K562 (cell line): ENCODE measurements at regions not wholly inside any gene's neighbourhood (a gene's known extent, or its start where the extent isn't known, plus 50 kb on each side); places are given as distances from the start of the nearest gene placed in this dataset.

ENCODE experiments used
- HMG20A ChIP-seq: fragments of 450-650 bp; formaldehyde crosslinking; conservative IDR thresholded peaks from 2 replicates; pipeline ENCODE4 v1.4.0; 2020; ENCODE audit warnings: mild to moderate bottlenecking, mixed read lengths
- KLF1 ChIP-seq: fragments of 450-650 bp; IDR thresholded peaks from 2 replicates; pipeline ENCODE4 v1.6.1; 2016; ENCODE audit warnings: missing genetic modification characterization, missing compliant biosample characterization
- NR2F6 ChIP-seq: fragments of 450-650 bp; formaldehyde crosslinking; IDR thresholded peaks from 2 replicates; pipeline ENCODE4 v1.4.0; 2020; ENCODE audit warnings: mild to moderate bottlenecking
- PHTF2 ChIP-seq: fragments of 250-450 bp; sonication (Bioruptor Pico); IDR thresholded peaks from 2 replicates; pipeline ENCODE4 v1.5.0; 2021; ENCODE audit warnings: mild to moderate bottlenecking
- PRMT5 ChIP-seq: sonication (generic); formaldehyde crosslinking; IDR thresholded peaks from 2 replicates; pipeline ENCODE4 v1.5.0; 2020; ENCODE audit warnings: missing genetic modification reagents
- SNRNP70 ChIP-seq: fragments of 200-400 bp; formaldehyde crosslinking; optimal IDR thresholded peaks from 2 replicates; pipeline ENCODE3; 2017; ENCODE audit warnings: low read depth, low read length
- SRSF7 ChIP-seq: fragments of 200-400 bp; formaldehyde crosslinking; optimal IDR thresholded peaks from 2 replicates; pipeline ENCODE3; 2017; ENCODE audit warnings: mild to moderate bottlenecking, low read depth, low read length
- ZNF347 ChIP-seq: fragments of 450-650 bp; formaldehyde crosslinking; IDR thresholded peaks from 2 replicates; pipeline ENCODE4 v1.4.0; 2020; ENCODE audit warnings: low read depth, mild to moderate bottlenecking, moderate library complexity
- TF ChIP-seq, protein P1 (sequence below), 2 experiments: fragments of 450-650 bp; formaldehyde crosslinking in 1 of 2; IDR thresholded peaks; 2 replicates each; pipeline versions ENCODE4 v1.4.0 to v1.6.1; 2014 to 2020; ENCODE audit warnings: mild to moderate bottlenecking in 2 of 2, borderline replicate concordance in 1 of 2, low read depth in 1 of 2
- TF ChIP-seq, protein P2 (sequence below), 2 experiments: fragments of 200-800 bp in 1 of 2; sonication (Bioruptor generic) in 1 of 2; sonication (generic) in 1 of 2; formaldehyde crosslinking in 1 of 2; IDR thresholded peaks in 1 of 2; conservative IDR thresholded peaks in 1 of 2; 2 replicates each; pipeline versions ENCODE4 v1.5.0 to v1.6.1; 2016 to 2020; ENCODE audit warnings: missing compliant biosample characterization in 1 of 2, missing genetic modification characterization in 1 of 2, missing genetic modification reagents in 1 of 2
- TF ChIP-seq, protein P3 (sequence below): conservative IDR thresholded peaks from 2 replicates; pipeline ENCODE4 v1.6.1; 2011; ENCODE audit warnings: low read depth, mild to moderate bottlenecking, low read length; ENCODE audit not compliant: control insufficient read depth
- TF ChIP-seq, protein P4 (sequence below): fragments of 450-650 bp; IDR thresholded peaks from 2 replicates; pipeline ENCODE4 v1.6.1; 2016; ENCODE audit warnings: antibody characterized with exemption

DNA sequence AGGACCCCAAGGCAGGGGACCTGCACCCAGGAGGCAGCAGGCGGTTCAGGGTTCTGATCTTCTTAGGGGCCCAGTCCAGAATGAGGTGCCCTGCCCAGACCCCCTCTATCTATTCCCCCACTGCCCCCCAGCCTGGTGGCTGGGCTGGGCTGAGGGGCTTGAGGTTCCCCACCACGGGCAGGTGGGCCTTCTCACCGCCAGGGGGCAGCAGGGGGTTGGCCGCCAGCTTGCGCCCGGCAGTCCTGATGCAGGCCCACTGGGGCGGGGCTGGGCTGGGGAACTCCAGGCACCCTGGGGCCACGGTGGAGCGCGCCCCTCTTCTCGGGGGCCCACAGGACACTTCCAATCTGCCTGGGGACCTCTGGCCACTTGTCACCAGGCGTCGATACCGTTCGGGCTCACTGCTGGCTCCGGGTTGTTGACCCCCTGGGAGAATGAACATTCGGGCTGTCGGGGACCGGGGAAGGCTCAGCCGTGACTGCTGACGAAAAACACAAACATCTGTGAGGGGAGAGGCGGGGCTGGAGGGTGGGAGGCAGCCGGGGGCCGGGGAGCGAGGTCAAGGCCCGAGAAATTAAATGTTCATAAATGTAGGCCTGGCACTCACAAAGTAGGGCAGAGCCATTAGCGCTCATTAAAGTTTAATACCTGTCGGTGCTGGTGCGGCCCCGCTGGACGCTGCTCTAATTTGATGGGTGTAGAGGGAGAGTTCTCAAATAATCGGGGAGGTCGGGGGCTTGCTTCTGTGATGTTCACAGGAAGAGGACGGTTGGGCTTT, 219.3 kb upstream of the GSE1 start (continued):
- TF ChIP-seq, protein P1, sequence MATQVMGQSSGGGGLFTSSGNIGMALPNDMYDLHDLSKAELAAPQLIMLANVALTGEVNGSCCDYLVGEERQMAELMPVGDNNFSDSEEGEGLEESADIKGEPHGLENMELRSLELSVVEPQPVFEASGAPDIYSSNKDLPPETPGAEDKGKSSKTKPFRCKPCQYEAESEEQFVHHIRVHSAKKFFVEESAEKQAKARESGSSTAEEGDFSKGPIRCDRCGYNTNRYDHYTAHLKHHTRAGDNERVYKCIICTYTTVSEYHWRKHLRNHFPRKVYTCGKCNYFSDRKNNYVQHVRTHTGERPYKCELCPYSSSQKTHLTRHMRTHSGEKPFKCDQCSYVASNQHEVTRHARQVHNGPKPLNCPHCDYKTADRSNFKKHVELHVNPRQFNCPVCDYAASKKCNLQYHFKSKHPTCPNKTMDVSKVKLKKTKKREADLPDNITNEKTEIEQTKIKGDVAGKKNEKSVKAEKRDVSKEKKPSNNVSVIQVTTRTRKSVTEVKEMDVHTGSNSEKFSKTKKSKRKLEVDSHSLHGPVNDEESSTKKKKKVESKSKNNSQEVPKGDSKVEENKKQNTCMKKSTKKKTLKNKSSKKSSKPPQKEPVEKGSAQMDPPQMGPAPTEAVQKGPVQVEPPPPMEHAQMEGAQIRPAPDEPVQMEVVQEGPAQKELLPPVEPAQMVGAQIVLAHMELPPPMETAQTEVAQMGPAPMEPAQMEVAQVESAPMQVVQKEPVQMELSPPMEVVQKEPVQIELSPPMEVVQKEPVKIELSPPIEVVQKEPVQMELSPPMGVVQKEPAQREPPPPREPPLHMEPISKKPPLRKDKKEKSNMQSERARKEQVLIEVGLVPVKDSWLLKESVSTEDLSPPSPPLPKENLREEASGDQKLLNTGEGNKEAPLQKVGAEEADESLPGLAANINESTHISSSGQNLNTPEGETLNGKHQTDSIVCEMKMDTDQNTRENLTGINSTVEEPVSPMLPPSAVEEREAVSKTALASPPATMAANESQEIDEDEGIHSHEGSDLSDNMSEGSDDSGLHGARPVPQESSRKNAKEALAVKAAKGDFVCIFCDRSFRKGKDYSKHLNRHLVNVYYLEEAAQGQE (IDR thresholded peaks at IDR 0.05; ENCODE audit: borderline replicate concordance): peak; percentile 80
- TF ChIP-seq, protein P1 (CRISPR knock-in tag; IDR thresholded peaks at IDR 0.05; ENCODE audit: low read depth): no peak
- no peak for TF ChIP-seq SRSF7
- TF ChIP-seq, protein P2, sequence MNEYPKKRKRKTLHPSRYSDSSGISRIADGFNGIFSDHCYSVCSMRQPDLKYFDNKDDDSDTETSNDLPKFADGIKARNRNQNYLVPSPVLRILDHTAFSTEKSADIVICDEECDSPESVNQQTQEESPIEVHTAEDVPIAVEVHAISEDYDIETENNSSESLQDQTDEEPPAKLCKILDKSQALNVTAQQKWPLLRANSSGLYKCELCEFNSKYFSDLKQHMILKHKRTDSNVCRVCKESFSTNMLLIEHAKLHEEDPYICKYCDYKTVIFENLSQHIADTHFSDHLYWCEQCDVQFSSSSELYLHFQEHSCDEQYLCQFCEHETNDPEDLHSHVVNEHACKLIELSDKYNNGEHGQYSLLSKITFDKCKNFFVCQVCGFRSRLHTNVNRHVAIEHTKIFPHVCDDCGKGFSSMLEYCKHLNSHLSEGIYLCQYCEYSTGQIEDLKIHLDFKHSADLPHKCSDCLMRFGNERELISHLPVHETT (CRISPR knock-in tag; conservative IDR thresholded peaks at IDR 0.05 in 1 of 2, IDR thresholded peaks at IDR 0.05 in 1 of 2): no peak
- no peak for TF ChIP-seq ZNF347
- no peak for TF ChIP-seq PRMT5 (CRISPR knock-in tag)
- no peak for TF ChIP-seq HMG20A (CRISPR knock-in tag)
- TF ChIP-seq, protein P3, sequence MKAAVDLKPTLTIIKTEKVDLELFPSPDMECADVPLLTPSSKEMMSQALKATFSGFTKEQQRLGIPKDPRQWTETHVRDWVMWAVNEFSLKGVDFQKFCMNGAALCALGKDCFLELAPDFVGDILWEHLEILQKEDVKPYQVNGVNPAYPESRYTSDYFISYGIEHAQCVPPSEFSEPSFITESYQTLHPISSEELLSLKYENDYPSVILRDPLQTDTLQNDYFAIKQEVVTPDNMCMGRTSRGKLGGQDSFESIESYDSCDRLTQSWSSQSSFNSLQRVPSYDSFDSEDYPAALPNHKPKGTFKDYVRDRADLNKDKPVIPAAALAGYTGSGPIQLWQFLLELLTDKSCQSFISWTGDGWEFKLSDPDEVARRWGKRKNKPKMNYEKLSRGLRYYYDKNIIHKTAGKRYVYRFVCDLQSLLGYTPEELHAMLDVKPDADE: 0 out of 2 replicates have a peak, but pooled peaks have one; percentile 34
- TF ChIP-seq NR2F6: no peak
- TF ChIP-seq PHTF2: no peak
- no peak for TF ChIP-seq KLF1
- TF ChIP-seq SNRNP70: no peak
- TF ChIP-seq, protein P4, sequence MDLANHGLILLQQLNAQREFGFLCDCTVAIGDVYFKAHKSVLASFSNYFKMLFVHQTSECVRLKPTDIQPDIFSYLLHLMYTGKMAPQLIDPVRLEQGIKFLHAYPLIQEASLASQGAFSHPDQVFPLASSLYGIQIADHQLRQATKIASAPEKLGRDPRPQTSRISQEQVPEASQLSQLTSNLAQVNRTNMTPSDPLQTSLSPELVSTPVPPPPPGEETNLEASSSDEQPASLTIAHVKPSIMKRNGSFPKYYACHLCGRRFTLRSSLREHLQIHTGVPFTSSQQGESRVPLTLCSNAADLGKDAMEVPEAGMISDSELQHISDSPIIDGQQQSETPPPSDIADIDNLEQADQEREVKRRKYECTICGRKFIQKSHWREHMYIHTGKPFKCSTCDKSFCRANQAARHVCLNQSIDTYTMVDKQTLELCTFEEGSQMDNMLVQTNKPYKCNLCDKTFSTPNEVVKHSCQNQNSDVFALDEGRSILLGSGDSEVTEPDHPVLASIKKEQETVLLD: peak; percentile 30; the same call in 1 of the 2 replicates
